HG03066 (cell line): ENCODE measurements at regions not wholly inside any gene's neighbourhood (a gene's known extent, or its start where the extent isn't known, plus 50 kb on each side); places are given as distances from the start of the nearest gene placed in this dataset.

ENCODE experiments used
- ATAC-seq: cut with Tn5 transposase; IDR thresholded peaks from one replicate; pipeline ENCODE4 v1.9.1; 2021; ENCODE audit warnings: low read depth; ENCODE audit not compliant: unreplicated experiment

DNA sequence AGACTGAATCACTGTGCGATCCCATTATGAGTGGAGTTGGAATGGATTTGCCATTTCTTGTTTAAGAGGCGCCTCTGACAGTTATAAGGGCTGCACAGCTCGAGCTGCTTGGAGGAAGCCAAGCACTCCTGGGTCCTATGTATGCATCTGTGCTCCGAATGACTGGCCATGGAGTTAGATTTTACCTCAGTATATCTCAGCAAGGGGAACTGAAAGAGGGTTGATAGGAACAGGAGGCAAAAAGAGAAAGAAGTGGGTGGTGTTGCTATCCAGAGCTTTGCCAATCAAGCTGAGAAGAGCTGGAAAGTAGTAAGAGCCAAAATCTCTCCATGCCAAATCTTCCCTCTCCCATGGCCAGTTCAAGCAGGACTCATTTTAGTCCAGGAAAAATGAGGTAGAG lies 632.0 kb upstream of the KIRREL3 start:
- no peak for ATAC-seq

DNA sequence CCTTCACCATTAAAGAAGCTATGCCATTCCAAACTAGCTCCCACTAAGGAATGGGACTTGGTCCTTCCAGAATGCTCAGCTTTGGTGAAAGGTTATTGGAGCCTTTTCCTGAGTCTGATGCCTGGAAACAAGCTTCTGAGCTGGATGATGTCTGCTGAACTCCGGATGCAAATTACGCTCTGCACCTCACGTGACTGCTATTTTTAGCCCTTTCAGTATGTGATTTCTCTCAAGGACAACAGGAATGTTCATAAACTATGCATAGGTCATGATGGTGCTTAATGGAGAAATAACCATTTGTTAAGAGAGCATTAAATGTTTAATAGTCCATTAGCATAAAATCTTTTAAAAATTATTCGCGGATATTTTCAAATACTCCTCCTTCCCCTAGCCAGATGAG lies 631.4 kb upstream of the KIRREL3 start:
- no peak for ATAC-seq

- no peak for ATAC-seq
These were observed 628.6 kb upstream of the KIRREL3 start for GRCh38 chr11:127629200-127629599.

DNA sequence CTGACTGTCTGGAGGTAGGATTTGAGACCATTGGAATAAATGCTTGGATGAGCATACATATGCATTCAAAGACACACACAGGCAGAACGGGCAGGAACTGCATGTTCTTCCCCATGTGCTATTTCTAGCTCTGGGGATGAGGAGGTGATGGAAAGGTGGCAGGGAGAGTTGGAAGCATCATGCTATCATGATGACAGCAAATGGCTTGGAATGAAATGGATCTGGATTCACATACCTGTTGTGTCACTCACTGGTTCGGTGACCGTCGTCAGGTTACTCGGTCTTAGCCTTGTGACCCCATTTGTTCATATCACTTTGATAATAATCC lies 627.9 kb upstream of the KIRREL3 start:
- no peak for ATAC-seq

DNA sequence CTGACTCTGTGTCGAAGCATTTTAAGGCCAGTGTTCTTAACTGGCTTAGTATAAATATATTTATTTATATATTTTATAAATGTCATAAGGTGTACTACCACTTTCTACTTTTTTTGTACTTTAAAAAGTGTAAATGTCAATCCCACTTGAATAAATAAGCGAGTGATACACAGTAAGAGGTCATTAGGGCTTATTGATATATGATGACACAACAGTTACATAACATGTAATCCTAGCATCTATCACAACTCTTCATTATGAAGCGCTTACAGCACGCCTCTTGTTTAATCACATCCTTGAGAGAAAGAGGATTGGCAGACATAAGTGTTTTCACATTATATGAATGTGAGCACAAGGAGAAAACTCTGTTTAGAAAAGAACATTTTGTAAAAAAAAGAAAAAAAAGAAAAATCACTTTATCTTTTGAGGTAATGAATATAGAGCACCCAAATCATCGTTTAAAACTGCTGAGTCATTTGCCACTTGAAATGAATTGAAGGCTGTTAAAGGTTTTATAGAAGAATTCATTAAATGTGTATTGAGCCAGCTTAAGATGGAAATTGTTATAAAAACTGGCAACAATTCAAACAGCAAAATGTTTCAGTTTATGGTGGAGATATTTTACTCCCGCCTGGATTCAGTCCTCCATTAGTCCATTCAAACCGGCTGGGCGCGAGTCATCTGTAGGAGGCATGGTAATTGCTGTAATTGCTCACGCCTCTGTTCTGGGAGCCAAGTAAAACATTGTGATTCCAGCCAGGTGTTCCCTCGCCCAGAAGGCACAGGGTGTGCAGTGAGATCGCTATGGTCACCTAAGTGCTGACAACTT lies 627.3 kb upstream of the KIRREL3 start:
- ATAC-seq, result no peak

DNA sequence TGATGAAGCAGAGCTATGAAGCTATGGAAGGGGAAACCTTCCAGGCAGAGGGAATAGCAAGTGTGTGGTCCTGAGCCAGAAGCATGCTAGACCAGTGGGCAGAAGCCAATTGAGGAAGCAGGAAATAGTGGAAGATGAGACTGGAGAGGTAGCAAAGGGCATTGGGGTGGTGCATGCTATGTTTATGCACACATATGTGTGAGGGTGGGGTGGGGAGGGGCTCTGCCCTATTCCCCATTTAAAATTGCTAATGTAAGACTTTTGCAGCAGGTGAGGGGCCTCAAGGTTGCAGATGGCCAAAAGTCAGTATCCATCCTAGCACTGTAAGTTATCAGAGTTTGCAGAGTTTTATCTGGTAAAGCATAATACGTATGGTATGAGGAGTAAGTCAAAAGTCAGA lies 626.6 kb upstream of the KIRREL3 start:
- no peak for ATAC-seq

GRCh38 chr11:127625402-127625801 lies 624.8 kb upstream of the KIRREL3 start:
- ATAC-seq, result no peak

GRCh38 chr11:127624306-127624856 lies 623.8 kb upstream of the KIRREL3 start:
- no peak for ATAC-seq

GRCh38 chr11:127622686-127623085 lies 622.1 kb upstream of the KIRREL3 start:
- no peak for ATAC-seq

- no peak for ATAC-seq
These were observed 620.1 kb upstream of the KIRREL3 start for GRCh38 chr11:127620671-127621070.

GRCh38 chr11:127619946-127620345 lies 619.4 kb upstream of the KIRREL3 start:
- no peak for ATAC-seq

DNA sequence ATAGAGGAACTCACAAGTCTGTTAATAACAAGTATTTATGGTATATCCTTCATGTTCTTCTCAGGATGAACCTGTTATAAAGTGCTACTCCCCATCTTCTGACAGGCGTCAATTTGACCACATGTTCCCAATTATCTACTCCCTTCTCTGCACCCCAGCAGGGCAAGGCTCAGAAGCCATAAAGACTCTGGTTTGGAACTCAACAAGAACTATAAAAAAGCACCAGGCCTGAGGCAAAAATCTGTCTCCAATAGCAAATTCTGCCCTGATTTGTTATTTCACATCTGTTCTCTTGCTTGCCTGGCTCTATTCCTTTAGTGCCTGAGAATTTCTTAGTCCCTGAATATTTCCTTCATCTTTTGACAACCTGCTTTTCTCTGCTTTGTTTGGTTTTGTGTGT lies 618.2 kb upstream of the KIRREL3 start:
- ATAC-seq, result no peak

- no peak for ATAC-seq
These were observed 615.6 kb upstream of the KIRREL3 start for GRCh38 chr11:127616158-127616557.

- ATAC-seq, result no peak
These were observed 612.0 kb upstream of the KIRREL3 start for GRCh38 chr11:127612607-127613006.

- ATAC-seq, result no peak
These were observed 608.6 kb upstream of the KIRREL3 start for GRCh38 chr11:127609025-127609773.

GRCh38 chr11:127607487-127608085 lies 607.0 kb upstream of the KIRREL3 start:
- no peak for ATAC-seq

DNA sequence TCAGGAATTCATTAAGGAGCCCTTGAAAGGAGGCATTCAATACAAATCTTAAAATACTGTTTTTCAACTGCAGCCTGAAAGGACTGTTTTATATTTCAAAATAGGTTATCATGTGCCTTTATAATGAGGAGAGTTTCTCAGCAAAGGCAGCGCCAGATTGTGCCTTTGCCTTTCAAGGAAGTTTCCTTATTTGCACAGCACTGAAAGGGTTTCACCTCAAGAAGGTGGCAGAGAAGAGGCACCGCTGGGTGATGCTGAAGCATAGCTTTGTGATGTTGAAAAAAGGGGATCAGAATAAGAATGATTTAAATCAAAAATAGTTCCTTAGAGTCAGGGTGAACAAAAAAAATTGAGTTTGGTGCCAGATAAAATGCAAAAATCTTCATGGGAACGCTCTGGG lies 601.0 kb upstream of the KIRREL3 start:
- no peak for ATAC-seq

GRCh38 chr11:127600674-127601073 lies 600.1 kb upstream of the KIRREL3 start:
- ATAC-seq, result no peak

GRCh38 chr11:127598476-127598875 lies 597.9 kb upstream of the KIRREL3 start:
- ATAC-seq, result no peak

- no peak for ATAC-seq
These were observed 595.9 kb upstream of the KIRREL3 start for GRCh38 chr11:127596433-127596832.

- no peak for ATAC-seq
These were observed 591.8 kb upstream of the KIRREL3 start for GRCh38 chr11:127592371-127592770.
